ENCODE measurements at regions not wholly inside any gene's neighbourhood (a gene's known extent, or its start where the extent isn't known, plus 50 kb on each side); places are given as distances from the start of the nearest gene placed in this dataset.
A peak's percentile ranks its signal among the peaks of the same experiment; 100 is the strongest.

DNA sequence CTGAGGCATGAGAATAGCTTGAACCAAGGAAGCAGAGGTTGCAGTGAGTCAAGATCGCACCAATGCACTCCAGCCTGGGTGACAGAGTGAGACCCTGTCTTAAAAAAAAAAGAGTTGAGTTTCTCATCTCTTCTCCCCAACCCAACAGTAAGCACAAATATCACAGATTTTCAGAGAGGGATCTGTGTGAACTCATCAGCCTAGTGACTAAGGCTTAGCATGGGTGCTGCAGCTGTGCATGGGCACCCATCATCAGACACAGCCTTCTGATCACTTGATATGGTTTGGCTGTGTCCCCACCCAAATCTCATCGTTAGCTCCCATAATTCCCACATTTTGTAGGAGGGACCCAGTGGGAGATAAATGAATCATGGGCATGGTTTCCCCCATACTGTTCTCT, 298.9 kb downstream of the PCNX1 start:
- 83% methylated on average over 1 of the region's 2 CpGs for WGBS (ENCODE audit: insufficient coverage, low coverage, low lambda C conversion rate, missing lambda C conversion rate)
- TF ChIP-seq POLR2A (IDR thresholded peaks at IDR 0.05), result no peak
- TF ChIP-seq, protein P1, sequence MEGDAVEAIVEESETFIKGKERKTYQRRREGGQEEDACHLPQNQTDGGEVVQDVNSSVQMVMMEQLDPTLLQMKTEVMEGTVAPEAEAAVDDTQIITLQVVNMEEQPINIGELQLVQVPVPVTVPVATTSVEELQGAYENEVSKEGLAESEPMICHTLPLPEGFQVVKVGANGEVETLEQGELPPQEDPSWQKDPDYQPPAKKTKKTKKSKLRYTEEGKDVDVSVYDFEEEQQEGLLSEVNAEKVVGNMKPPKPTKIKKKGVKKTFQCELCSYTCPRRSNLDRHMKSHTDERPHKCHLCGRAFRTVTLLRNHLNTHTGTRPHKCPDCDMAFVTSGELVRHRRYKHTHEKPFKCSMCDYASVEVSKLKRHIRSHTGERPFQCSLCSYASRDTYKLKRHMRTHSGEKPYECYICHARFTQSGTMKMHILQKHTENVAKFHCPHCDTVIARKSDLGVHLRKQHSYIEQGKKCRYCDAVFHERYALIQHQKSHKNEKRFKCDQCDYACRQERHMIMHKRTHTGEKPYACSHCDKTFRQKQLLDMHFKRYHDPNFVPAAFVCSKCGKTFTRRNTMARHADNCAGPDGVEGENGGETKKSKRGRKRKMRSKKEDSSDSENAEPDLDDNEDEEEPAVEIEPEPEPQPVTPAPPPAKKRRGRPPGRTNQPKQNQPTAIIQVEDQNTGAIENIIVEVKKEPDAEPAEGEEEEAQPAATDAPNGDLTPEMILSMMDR (IDR thresholded peaks at IDR 0.05), result no peak
- Histone ChIP-seq H3K4me1 (no peaks in the 10 kb centered on the region), H3K9me3 (no peaks in the 10 kb centered on the region), H3K27ac (no peak overlapping the region), H3K4me3 (no peak overlapping the region), H3K27me3 (no peaks in the 10 kb centered on the region), H3K36me3 (no peaks in the 10 kb centered on the region)
- intact Hi-C loops (cut with DNase I), result no loop called here
- DNase-seq (no peak), ATAC-seq (no peak)

DNA sequence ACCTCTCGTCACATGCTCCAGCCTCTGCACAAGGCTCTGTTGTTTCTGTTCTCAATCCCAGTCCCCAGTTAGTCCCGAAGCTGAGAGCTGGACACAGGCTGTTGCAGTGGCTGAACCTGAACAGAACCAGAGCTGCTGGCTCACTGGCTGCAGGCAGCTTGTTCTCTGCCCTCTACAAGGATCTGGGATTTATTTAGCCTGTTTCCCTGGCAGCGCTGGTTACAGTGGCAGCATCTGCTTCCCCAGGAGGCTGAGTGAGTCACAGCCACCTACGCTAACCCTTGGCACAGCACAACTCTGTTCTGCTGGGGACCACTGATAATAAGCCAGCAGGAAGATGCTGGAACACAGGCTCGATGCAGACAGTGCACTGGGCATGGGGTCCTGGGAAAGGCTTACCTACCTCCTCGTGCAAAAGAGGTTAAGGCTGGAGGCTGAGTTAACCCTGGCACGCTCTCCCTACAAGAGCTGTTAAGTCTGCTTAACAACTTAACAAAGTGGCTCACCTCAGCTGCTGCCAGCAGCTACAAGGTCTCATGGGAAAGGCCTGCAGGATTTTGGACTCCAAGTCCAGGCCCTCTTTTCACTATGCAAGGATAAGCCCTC, 299.6 kb downstream of the PCNX1 start:
- Histone ChIP-seq H3K36me3 (no peaks in the 10 kb centered on the region), H3K9me3 (no peaks in the 10 kb centered on the region), H3K27ac (no peak overlapping the region), H3K4me3 (no peak overlapping the region), H3K27me3 (no peaks in the 10 kb centered on the region), H3K4me1 (no peaks in the 10 kb centered on the region)
- peak in 2 of 4 donors; percentile 14 to 43 for ATAC-seq
- TF ChIP-seq POLR2A (IDR thresholded peaks at IDR 0.05), result no peak
- TF ChIP-seq, protein P1 (IDR thresholded peaks at IDR 0.05), result no peak
- intact Hi-C loops (cut with DNase I), result no loop called here
- DNase-seq, result no peak
- WGBS (ENCODE audit: insufficient coverage, low coverage, low lambda C conversion rate, missing lambda C conversion rate), result 58% methylated on average over 3 of the region's 7 CpGs

DNA sequence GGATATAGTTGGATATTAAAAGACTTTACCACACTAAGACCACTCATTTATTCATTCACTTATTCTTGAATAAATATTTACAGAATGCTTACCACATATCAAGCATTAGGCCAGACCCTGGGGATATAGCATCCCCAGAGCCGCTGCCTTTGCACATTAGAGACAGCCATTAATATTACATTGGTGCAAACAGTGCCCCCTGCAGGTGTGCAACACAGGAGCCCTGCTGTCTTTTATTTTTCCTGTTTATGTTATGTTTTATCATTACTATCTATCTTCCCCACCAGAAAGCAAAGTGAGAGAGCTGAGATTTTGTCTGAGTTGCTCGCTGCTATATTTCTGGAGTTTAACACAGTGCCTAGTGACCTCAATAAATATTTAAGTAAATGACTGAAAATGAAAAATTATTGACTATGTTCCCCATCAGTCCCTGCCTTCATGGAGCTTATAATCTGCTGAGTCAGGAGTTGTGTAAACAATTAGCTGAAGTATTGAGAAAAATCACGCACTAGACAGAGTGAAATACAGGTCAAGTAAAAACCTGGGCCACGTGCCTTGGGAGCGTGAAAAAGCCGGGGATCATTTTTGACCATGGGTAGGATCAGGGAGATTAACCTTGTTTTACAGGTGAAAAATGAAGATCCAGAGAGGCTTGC, 301.6 kb downstream of the PCNX1 start:
- intact Hi-C loops (cut with DNase I), result no loop called here
- no peak for TF ChIP-seq POLR2A (IDR thresholded peaks at IDR 0.05)
- TF ChIP-seq, protein P1 (IDR thresholded peaks at IDR 0.05), result no peak
- DNase-seq (no peak), ATAC-seq (no peak)
- WGBS (ENCODE audit: insufficient coverage, low coverage, low lambda C conversion rate, missing lambda C conversion rate), result 94% methylated on average over 6 of the region's 6 CpGs
- no peak overlapping the region for H3K27ac ChIP-seq
- H3K27me3 ChIP-seq, result no peaks in the 10 kb centered on the region
- no peaks in the 10 kb centered on the region for H3K9me3 ChIP-seq
- H3K4me1 ChIP-seq, result no peaks in the 10 kb centered on the region
- H3K36me3 ChIP-seq, result no peaks in the 10 kb centered on the region
- H3K4me3 ChIP-seq, result no peak overlapping the region

DNA sequence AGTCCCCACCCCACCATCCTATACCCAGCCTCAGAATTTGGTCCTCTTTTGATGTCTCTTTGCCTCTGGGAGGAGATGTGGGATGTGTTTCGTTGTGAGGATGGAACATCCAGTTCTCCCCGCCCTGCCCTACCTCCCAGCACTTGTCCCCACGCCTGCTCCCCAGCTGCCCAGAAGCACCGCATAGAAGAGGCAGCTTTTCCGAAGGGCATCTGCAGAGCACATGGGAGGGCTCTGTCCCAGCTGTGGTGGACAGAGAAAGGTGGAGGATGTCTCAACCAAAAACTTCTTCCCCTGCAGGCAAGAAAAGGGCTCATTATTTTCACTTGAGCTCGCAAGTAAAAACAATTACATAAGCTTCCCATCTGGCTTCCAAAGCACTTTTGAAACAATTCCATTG, 302.6 kb downstream of the PCNX1 start:
- H3K27ac ChIP-seq, result no peak overlapping the region

More for the DNA sequence above, 302.6 kb downstream of the PCNX1 start:
- intact Hi-C loops (cut with DNase I), result no loop called here
- Histone ChIP-seq H3K9me3 (no peaks in the 10 kb centered on the region), H3K36me3 (no peaks in the 10 kb centered on the region), H3K27me3 (no peaks in the 10 kb centered on the region), H3K4me3 (no peak overlapping the region), H3K4me1 (no peaks in the 10 kb centered on the region)
- 80% methylated on average over 4 of the region's 6 CpGs for WGBS (ENCODE audit: insufficient coverage, low coverage, low lambda C conversion rate, missing lambda C conversion rate)
- TF ChIP-seq POLR2A (IDR thresholded peaks at IDR 0.05), result no peak
- TF ChIP-seq, protein P1 (IDR thresholded peaks at IDR 0.05), result no peak
- ATAC-seq, result no peak
- DNase-seq, result no peak

Measured in right lobe of liver (tissue), 6 donors.